NCI-H460 (cell line): ENCODE measurements at regions not wholly inside any gene's neighbourhood (a gene's known extent, or its start where the extent isn't known, plus 50 kb on each side); places are given as distances from the start of the nearest gene placed in this dataset.
"Not testable (repeated sequence)": the region's sequence is repeated elsewhere in the genome, so short reads cannot be mapped to it uniquely, and the experiment has no call there.

Experiments used
- DNase-seq: peaks from one replicate; pipeline ENCODE4 v3.0.0-alpha.2; 2016; ENCODE audit warnings: low read depth; ENCODE audit errors: extremely low read depth

DNA sequence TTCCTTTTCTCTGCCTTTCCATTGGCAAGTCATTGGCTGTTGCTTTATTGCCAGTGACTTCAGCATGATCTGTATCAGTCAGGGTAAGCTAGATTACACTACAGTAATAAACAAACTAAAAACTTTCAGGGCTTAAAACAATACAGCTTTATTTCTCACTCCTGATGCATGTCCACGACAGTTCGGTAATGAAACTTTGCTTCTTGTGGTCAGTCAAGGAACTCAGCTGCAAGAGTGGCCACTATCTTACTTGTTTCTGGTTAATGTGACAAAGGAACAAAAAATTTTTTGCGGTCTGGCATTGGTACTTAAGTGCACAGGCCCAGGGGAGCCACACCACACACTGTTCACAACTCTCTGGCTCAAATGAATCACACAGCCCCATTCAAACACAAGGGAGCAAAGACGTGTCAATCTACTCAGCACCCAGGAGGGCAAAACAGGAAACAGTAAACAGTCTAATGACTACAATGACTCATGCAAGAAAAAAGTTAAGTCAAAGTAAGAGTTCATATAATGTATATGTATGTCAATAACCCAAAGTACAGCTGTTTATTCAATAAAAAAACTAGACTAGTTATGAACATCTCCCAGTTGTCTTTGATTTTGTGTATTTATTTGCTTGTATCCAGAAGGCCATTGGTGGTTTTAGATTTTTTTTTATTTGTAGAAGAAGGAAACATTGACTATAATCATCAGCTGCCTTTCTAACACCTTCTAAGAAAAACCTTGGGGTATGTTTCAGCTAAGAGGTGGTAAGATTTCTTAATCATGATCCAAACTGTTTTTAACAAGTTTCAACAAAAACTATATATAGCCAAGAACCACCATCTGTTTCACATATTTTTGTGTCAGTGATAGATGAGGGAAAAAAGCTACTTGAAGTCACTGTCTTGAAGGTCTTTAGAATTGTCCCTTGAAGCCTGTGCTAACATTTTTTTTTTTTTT, 134.4 kb upstream of the FAM3C start:
- peak; percentile 79 for DNase-seq

DNA sequence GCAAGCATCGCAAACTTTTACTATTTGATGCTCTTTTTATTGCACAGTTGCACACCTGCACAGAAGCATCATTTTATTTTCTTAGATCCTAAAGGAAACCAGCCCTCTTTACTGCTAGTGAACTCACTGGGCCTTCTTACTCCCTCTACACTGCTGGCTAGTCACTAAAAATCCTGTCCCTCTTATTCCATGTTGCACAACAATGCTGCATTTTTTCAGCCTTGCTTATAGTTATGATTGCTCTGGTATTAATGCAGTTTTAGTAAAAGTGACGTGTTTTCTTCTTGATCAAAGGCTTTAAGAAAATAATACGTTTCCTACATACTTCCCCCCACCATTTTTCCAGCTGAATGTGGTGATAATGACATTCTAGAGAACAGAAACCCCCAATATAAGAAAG, 132.9 kb upstream of the FAM3C start:
- DNase-seq, result no peak

DNA sequence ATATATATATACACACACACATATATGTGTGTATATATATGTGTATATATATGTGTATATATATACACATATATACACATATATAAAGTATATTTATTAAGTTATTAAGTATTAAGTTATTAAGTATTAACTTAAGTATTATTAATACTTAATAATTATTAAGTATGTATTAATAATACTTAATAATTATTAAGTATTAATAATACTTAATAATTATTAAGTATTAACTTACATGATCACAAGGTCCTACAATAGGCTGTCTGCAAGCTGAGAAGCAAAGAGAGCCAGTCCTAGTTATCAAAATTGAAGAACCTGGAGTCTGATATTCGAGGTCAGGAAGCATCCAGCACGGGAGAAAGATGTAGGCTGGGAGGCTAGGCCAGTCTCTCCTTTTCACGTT, 130.1 kb upstream of the FAM3C start:
- DNase-seq, result not testable (repeated sequence)

DNA sequence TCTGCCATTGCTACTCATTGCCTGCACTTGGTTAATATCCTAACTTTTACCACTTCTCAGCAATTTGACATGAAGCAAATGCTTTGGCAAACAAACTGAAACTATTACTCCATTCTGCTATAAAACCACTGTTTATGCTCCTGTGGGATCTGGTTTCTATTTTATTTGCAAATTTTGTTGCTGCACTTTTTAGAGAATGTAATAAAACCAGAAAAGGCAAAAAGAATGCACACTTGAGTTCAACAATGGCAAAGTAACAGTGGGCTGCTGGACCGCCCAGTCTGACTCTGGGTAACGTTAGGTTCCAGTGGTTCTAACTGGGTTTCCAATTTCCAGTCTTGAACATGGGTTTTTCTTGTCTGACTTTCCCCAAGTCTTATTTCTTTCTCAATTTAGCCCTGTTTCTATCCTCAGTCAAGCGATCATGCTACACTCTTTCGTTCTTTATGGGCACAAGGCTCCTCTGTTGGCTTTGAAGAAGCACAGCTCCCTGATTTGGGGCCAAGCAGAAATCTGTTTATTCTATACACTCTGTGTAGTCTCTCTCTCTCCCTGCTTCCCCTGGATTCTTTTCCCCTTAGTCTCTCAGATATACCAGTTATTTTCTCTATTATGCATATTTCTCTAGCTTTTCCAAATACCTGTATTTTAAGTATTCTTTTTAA, 129.2 kb upstream of the FAM3C start:
- no peak for DNase-seq

GRCh38 chr7:121521711-121522400, 125.7 kb upstream of the FAM3C start:
- DNase-seq, result no peak

DNA sequence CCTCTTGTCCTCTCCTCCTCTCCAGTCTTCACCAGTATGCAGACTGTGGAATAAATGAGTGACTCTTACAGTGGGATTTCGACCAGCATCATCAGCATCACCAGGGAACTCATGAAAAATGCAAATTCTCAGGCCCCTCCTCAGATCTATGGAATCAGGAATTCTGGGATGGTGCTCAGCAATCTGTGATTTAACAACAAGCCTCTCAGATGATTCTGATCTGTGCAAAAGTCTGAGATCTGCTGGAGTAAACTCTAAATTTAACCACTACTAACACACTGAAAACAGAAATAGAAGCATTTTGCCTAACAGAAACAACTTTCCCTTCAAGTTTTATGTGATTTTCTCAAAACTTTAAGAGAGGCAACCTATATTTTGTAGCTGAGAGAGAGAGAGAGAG, 124.8 kb upstream of the FAM3C start:
- no peak for DNase-seq

GRCh38 chr7:121519548-121520521, 123.7 kb upstream of the FAM3C start:
- DNase-seq, result no peak

DNA sequence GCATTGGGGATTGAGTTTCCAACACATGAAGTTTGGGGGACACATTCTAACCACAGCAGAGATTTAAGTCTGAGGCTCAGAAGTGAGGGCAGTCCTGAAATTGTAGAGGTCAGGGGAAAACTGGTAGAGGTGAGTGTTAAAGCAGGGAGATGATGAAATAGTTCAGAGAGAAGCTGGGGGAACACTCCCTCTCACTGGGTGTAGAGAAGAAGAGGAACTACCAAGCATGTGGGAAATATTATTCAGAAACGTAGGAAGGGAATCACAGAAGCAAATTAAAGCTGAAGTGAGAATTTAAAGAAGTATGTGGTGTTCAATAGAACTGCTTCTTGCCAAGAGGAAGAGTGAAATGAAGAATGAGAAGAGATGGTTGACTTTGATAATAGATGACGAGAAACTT, 121.5 kb upstream of the FAM3C start:
- DNase-seq, result no peak

- DNase-seq, result no peak
These were observed 120.7 kb upstream of the FAM3C start for GRCh38 chr7:121516821-121517220.

DNA sequence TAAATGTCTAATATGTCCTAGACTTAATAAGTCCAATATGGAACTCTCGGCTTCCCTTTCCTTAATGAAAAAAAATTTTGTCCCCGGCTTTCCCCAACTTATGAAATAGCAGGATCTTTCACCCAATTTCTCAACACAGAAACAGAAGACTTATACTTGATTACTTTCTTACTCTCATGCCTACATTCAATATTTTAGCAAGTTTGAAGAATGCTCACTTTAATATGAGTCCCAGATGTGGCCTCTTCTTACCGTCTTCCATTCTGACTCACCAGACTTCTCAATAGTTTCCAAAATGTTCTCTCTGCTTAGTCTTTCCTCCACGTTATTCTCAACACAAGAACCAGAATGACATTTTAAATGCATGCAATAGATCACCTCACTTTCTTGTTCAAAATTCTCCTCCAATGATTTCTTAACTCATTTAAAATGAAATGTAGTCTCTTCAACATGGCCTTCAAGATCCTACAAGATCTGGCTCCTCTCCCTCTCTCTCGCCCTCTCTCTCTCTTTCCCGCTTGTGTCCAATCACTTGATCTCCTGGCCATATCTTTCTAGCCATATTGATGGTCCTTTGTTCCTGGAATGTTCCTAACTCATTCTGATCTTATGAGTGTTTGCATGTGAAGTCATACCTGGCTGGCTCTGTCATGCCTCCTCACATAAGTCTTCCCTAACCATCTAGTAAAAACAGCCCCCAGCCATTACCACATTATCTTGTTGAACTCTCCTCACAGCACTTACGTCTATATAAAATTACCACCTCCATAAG, 119.7 kb upstream of the FAM3C start:
- DNase-seq, result no peak

GRCh38 chr7:121515229-121515628, 119.1 kb upstream of the FAM3C start:
- DNase-seq, result no peak

GRCh38 chr7:121513105-121513504, 117.0 kb upstream of the FAM3C start:
- no peak for DNase-seq

- no peak for DNase-seq
These were observed 114.9 kb upstream of the FAM3C start for GRCh38 chr7:121510858-121511482.

- no peak for DNase-seq
These were observed 114.2 kb upstream of the FAM3C start for GRCh38 chr7:121510302-121510701.

GRCh38 chr7:121505540-121506182, 109.6 kb upstream of the FAM3C start:
- no peak for DNase-seq

GRCh38 chr7:121505021-121505420, 108.9 kb upstream of the FAM3C start:
- DNase-seq, result no peak

DNA sequence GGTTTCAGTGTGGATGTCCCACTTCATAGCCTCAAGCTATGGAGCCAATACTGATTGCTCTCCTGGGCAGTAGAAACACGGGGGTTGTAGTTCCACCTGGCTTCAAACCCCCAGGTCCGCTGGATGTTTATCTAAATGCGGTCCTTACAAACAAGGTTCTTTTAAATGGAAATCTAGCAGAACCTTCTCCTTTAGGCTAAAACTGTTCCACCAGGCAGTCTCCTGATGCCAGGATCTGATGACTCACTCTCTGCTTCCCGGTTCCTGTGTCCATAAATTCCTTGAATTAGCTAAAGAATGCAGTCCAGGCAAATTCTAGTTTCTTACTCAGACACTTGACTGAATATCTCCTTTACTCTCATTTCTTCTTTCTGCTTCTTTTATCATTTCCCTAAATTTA, 108.4 kb upstream of the FAM3C start:
- DNase-seq, result no peak

DNA sequence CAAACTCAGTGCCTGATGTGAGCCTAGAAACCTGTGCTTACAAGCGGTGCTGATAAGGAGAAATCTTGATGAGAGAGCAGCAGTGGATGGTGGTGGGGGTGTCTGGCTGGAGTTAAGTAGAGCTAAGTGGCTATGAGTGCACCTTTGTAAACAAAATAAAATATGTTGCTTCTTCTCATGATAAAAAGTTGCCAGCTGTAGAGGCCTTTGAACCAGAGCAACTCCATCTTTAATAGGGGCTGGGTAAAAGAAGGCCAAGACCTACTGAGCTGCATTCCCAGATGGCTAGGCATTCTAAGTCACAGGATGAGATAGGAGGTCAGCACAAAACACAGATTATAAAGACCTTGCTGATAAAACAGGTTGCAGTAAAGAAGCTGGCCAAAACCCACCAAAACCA, 107.6 kb upstream of the FAM3C start:
- no peak for DNase-seq

GRCh38 chr7:121503039-121503438, 106.9 kb upstream of the FAM3C start:
- no peak for DNase-seq
